IMR-90 (cell line): ENCODE measurements at regions not wholly inside any gene's neighbourhood (a gene's known extent, or its start where the extent isn't known, plus 50 kb on each side); places are given as distances from the start of the nearest gene placed in this dataset.

ENCODE experiments used
- ATAC-seq: fragments of 200-7000 bp; cut with Tn5 transposase; 2 replicates; pipeline ENCODE4 v1.9.1; 2020; ENCODE audit warnings: low read depth, mild to moderate bottlenecking, moderate library complexity
- BruUV-seq: library from RNA; stranded (reverse); fragments of 400-500 nt; replicated peaks from 2 replicates; lab custom pipeline; 2021; lab: Mats Ljungman, UMichigan
- CTCF ChIA-PET: fragments of 300-600 bp; formaldehyde crosslinking; extraction: SDS; loops from one replicate; lab custom pipeline; 2021; ENCODE audit warnings: antibody characterized with exemption; lab: Yijun Ruan, JAX
- POLR2A ChIA-PET: fragments of 300-600 bp; sonication (Branson Sonifier 250); formaldehyde crosslinking; loops from one replicate; lab custom pipeline; 2022; ENCODE audit warnings: antibody characterized with exemption; ENCODE audit not compliant: unreplicated experiment; lab: Charles Lee
- DNase-seq: peaks from one replicate; pipeline ENCODE4 v3.0.0; 2013
- H2AFZ ChIP-seq: replicated peaks from 2 replicates; pipeline ENCODE3; 2013; ENCODE audit warnings: low read length, mild to moderate bottlenecking; ENCODE audit not compliant: poor library complexity
- H2AK5ac ChIP-seq: 2 replicates; pipeline ENCODE4 v1.6.1; 2013; ENCODE audit warnings: low read depth, low read length, inconsistent platforms
- H2AK9ac ChIP-seq: replicated peaks from 2 replicates; pipeline ENCODE3; 2013; ENCODE audit warnings: mild to moderate bottlenecking, low read depth, low read length, moderate library complexity; ENCODE audit not compliant: poor library complexity
- H2BK120ac ChIP-seq: 2 replicates; pipeline ENCODE4 v1.6.1; 2013; ENCODE audit warnings: low read depth, low read length, inconsistent platforms
- H2BK15ac ChIP-seq: 3 replicates; pipeline ENCODE4 v1.6.1; 2013; ENCODE audit warnings: low read depth, low read length, inconsistent platforms
- H2BK20ac ChIP-seq: 2 replicates; pipeline ENCODE4 v1.6.1; 2013; ENCODE audit warnings: low read depth, mild to moderate bottlenecking, inconsistent platforms, low read length, moderate library complexity
- H2BK5ac ChIP-seq: 2 replicates; pipeline ENCODE4 v1.6.1; 2013; ENCODE audit warnings: mild to moderate bottlenecking, low read depth, low read length, inconsistent platforms; ENCODE audit not compliant: poor library complexity, severe bottlenecking
- H3K14ac ChIP-seq: replicated peaks from 2 replicates; pipeline ENCODE4 v1.6.1; 2013; ENCODE audit warnings: low read depth, low read length, inconsistent platforms
- H3K18ac ChIP-seq: 2 replicates; pipeline ENCODE4 v1.6.1; 2013; ENCODE audit warnings: low read depth, low read length, control low read depth
- H3K23ac ChIP-seq: 2 replicates; pipeline ENCODE4 v1.6.1; 2013; ENCODE audit warnings: low read depth, low read length, inconsistent platforms
- H3K27ac ChIP-seq: 2 replicates; pipeline ENCODE4 v1.5.1; 2013; ENCODE audit warnings: mild to moderate bottlenecking, control low read depth, low read length; ENCODE audit not compliant: insufficient read depth
- H3K27me3 ChIP-seq: 2 replicates; pipeline ENCODE4 v1.6.1; 2013; ENCODE audit warnings: low read length; ENCODE audit not compliant: control insufficient read depth, insufficient read depth
- H3K36me3 ChIP-seq: 2 replicates; pipeline ENCODE4 v1.6.1; 2013; ENCODE audit warnings: low read length, mixed read lengths; ENCODE audit not compliant: control insufficient read depth, insufficient read depth
- H3K4ac ChIP-seq: 2 replicates; pipeline ENCODE4 v1.6.1; 2013; ENCODE audit warnings: low read depth, low read length, inconsistent platforms
- H3K4me1 ChIP-seq: 2 replicates; pipeline ENCODE4 v1.6.1; 2013; ENCODE audit warnings: low read length, mixed read lengths; ENCODE audit not compliant: control insufficient read depth, insufficient read depth
- H3K4me2 ChIP-seq: 2 replicates; pipeline ENCODE4 v1.6.1; 2013; ENCODE audit warnings: low read depth, mild to moderate bottlenecking, control low read depth, low read length, moderate library complexity
- H3K4me3 ChIP-seq: 2 replicates; pipeline ENCODE4 v1.5.1; 2013; ENCODE audit warnings: low read depth, mild to moderate bottlenecking, control low read depth, low read length, moderate library complexity; ENCODE audit not compliant: insufficient read depth
- H3K56ac ChIP-seq: 2 replicates; pipeline ENCODE4 v1.6.1; 2013; ENCODE audit warnings: low read length, inconsistent platforms; ENCODE audit not compliant: insufficient read depth; ENCODE audit errors: extremely low read depth
- H3K79me1 ChIP-seq, 2 experiments: 2 replicates each; pipeline ENCODE4 v1.6.1; 2013; ENCODE audit warnings: low read length in 2 of 2, inconsistent platforms in 1 of 2, low read depth in 1 of 2
- H3K9ac ChIP-seq: 2 replicates; pipeline ENCODE4 v1.6.1; 2013; ENCODE audit warnings: low read depth, low read length, control low read depth
- H3K9me1 ChIP-seq: 2 replicates; pipeline ENCODE4 v1.6.1; 2013; ENCODE audit warnings: low read length, inconsistent platforms; ENCODE audit not compliant: insufficient read depth
- H3K9me3 ChIP-seq: 2 replicates; pipeline ENCODE4 v1.6.1; 2013; ENCODE audit warnings: low read length; ENCODE audit not compliant: control insufficient read depth, insufficient read depth
- H4K20me1 ChIP-seq: 2 replicates; pipeline ENCODE4 v1.6.1; 2013; ENCODE audit warnings: low read length, inconsistent platforms; ENCODE audit not compliant: insufficient read depth
- H4K5ac ChIP-seq: 2 replicates; pipeline ENCODE4 v1.6.1; 2013; ENCODE audit warnings: mild to moderate bottlenecking, low read depth, low read length, control low read depth
- H4K8ac ChIP-seq, 2 experiments: 2 replicates each; pipeline ENCODE4 v1.6.1; 2013; ENCODE audit warnings: low read depth in 2 of 2, low read length in 2 of 2, control low read depth in 1 of 2, inconsistent platforms in 1 of 2
- H4K91ac ChIP-seq: 2 replicates; pipeline ENCODE4 v1.6.1; 2013; ENCODE audit warnings: low read depth, low read length, inconsistent platforms; ENCODE audit not compliant: insufficient read depth
- BHLHE40 ChIP-seq: fragments of 150-350 bp; IDR thresholded peaks from 2 replicates; pipeline ENCODE4 v1.6.1; 2016; ENCODE audit warnings: mild to moderate bottlenecking, low read depth, low read length
- CHD1 ChIP-seq: IDR thresholded peaks from 2 replicates; pipeline ENCODE4 v1.6.1; 2012; ENCODE audit warnings: low read depth, low read length, improper control_type of control experiment
- MAFK ChIP-seq: IDR thresholded peaks from 2 replicates; pipeline ENCODE4 v1.6.1; 2012; ENCODE audit warnings: low read depth, low read length, improper control_type of control experiment
- NFE2L2 ChIP-seq: fragments of 150-350 bp; IDR thresholded peaks from 2 replicates; pipeline ENCODE4 v1.6.1; 2016; ENCODE audit warnings: low read depth, mild to moderate bottlenecking, low read length
- POLR2A ChIP-seq: IDR thresholded peaks from 2 replicates; pipeline ENCODE4 v1.6.1; 2012; ENCODE audit warnings: mild to moderate bottlenecking, low read depth, low read length
- RAD21 ChIP-seq: IDR thresholded peaks from 2 replicates; pipeline ENCODE4 v1.6.1; 2012; ENCODE audit warnings: low read length, improper control_type of control experiment
- RFX5 ChIP-seq: IDR thresholded peaks from 2 replicates; pipeline ENCODE4 v1.8.0; 2012; ENCODE audit warnings: low read depth, mild to moderate bottlenecking, low read length, moderate library complexity
- SMC3 ChIP-seq: fragments of 150-350 bp; IDR thresholded peaks from 2 replicates; pipeline ENCODE4 v1.6.1; 2016; ENCODE audit warnings: low read depth, mild to moderate bottlenecking, antibody characterized with exemption, low read length, moderate library complexity
- WGBS, 2 experiments: methylation state at CpG; one replicate each; pipeline versions ENCODE4 v1.1.5 to v1.1.7; 2013; ENCODE audit warnings: missing lambda C conversion rate in 2 of 2; ENCODE audit not compliant: insufficient read length in 1 of 2; ENCODE audit errors: extremely low coverage in 2 of 2; 5-methylcytosine and 5-hydroxymethylcytosine counted together
- dilution Hi-C: fragments of 300-500 bp; cut with HindIII; formaldehyde crosslinking; loops from one replicate; pipeline ENCODE4 v1.14.3; 2018; ENCODE audit warnings: low sequenced_read_pairs; ENCODE audit not compliant: unreplicated experiment
- in situ Hi-C: fragments of 300-500 bp; cut with MboI; formaldehyde crosslinking; loops from 3 replicates; pipeline ENCODE4 v1.14.3; 2019; ENCODE audit warnings: low sequenced_read_pairs, inconsistent platforms, mixed read lengths
- intact Hi-C: fragments of 100-400 bp; cut with micrococcal nuclease; formaldehyde crosslinking; loops from 2 replicates; pipeline ENCODE4 v1.10.0; 2022
- TF ChIP-seq, protein P1 (sequence below): fragments of 150-350 bp; IDR thresholded peaks from 2 replicates; pipeline ENCODE4 v1.6.1; 2017; ENCODE audit warnings: mild to moderate bottlenecking, antibody characterized with exemption, low read length, low read depth
- TF ChIP-seq, protein P2 (sequence below): fragments of 150-350 bp; IDR thresholded peaks from 2 replicates; pipeline ENCODE4 v1.6.1; 2016; ENCODE audit warnings: low read depth, mild to moderate bottlenecking, low read length, moderate library complexity, borderline replicate concordance

DNA sequence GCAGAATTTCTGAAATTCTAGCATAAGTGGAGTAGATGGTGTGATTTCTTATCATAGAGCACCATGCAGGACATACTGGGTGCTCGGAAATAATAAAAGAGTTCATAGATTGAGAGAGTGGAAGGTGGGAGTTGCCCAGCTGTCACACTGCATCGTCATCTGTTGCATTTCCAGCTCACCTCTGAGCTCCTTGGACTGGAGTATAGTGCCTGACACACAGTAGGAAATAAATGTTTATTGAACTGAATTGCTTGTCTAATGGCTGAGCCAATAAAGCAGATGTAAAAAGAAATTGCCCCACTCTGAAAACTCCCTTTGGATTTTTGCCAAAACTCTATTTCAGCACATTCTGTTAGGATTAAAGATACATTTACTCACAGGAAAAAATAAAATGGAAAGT is 108.9 kb upstream of the UBE2E1 start:
- Histone ChIP-seq H3K4me1 (no peaks in the 10 kb centered on the region), H3K56ac (no peak overlapping the region), H3K27ac (no peak overlapping the region), H4K91ac (no peak overlapping the region), H3K4ac (no peak overlapping the region), H3K9me1 (peaks cover 3% of the 10 kb centered on the region; the same call in 1 of the 2 replicates), H3K14ac (no peak overlapping the region), H2AK9ac (no peak overlapping the region), H3K23ac (no peak overlapping the region), H2BK15ac (no peak overlapping the region), H2BK20ac (no peak overlapping the region), H2BK5ac (no peak overlapping the region), H3K9me3 (no peaks in the 10 kb centered on the region), H3K79me1 (no peaks in the 10 kb centered on the region), H3K36me3 (no peaks in the 10 kb centered on the region), H3K18ac (no peak overlapping the region), H3K9ac (no peak overlapping the region), H4K8ac (no peak overlapping the region), H3K27me3 (no peaks in the 10 kb centered on the region; the same call in 1 of the 2 replicates), H3K4me3 (no peak overlapping the region), H4K5ac (no peak overlapping the region), H2AK5ac (no peak overlapping the region), H3K4me2 (no peak overlapping the region), H2BK120ac (no peak overlapping the region), H2AFZ (no peak overlapping the region), H4K20me1 (no peaks in the 10 kb centered on the region)
- intact Hi-C loops (loop anchor here (10.0 kb wide), 1 partner anchor 692 kb away; no protein-coding TSS in a partner anchor), dilution Hi-C loops (no loop called here), in situ Hi-C loops (no loop called here)
- POLR2A ChIA-PET: no interaction called here
- 50% methylated on average over 1 of the region's 2 CpGs; no CpG with 5 or more reads in 1 of the 2 experiments for WGBS, 2 experiments
- no peak for ATAC-seq
- no TSS peak for BruUV-seq
- DNase-seq: peak; percentile 72
- CTCF ChIA-PET: no interaction called here
- TF ChIP-seq, protein P1, sequence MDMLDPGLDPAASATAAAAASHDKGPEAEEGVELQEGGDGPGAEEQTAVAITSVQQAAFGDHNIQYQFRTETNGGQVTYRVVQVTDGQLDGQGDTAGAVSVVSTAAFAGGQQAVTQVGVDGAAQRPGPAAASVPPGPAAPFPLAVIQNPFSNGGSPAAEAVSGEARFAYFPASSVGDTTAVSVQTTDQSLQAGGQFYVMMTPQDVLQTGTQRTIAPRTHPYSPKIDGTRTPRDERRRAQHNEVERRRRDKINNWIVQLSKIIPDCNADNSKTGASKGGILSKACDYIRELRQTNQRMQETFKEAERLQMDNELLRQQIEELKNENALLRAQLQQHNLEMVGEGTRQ: no peak
- TF ChIP-seq RAD21 (no peak), SMC3 (no peak), POLR2A (no peak), MAFK (no peak), BHLHE40 (no peak), RFX5 (no peak), CHD1 (no peak), NFE2L2 (no peak)
- TF ChIP-seq, protein P2, sequence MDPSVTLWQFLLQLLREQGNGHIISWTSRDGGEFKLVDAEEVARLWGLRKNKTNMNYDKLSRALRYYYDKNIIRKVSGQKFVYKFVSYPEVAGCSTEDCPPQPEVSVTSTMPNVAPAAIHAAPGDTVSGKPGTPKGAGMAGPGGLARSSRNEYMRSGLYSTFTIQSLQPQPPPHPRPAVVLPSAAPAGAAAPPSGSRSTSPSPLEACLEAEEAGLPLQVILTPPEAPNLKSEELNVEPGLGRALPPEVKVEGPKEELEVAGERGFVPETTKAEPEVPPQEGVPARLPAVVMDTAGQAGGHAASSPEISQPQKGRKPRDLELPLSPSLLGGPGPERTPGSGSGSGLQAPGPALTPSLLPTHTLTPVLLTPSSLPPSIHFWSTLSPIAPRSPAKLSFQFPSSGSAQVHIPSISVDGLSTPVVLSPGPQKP: no peak
